Thyroid gland (tissue), 4 donors: ENCODE measurements at regions not wholly inside any gene's neighbourhood (a gene's known extent, or its start where the extent isn't known, plus 50 kb on each side); places are given as distances from the start of the nearest gene placed in this dataset.

Source experiments
- CTCF ChIP-seq, 6 experiments: fragments of 200-600 bp in 3 of 6; fragments of 450-650 bp in 3 of 6; sonication (generic) in 3 of 6; IDR thresholded peaks; one replicate each; pipeline ENCODE4 v1.5.1; 2016 to 2019; ENCODE audit warnings: antibody characterized with exemption in 6 of 6, mild to moderate bottlenecking in 2 of 6, inconsistent platforms in 1 of 6, moderate library complexity in 1 of 6
- POLR2A ChIP-seq, 2 donors: fragments of 450-650 bp; IDR thresholded peaks; one replicate each; pipeline ENCODE4 v1.6.1; 2017; ENCODE audit warnings: antibody characterized with exemption in 2 of 2, mild to moderate bottlenecking in 2 of 2, moderate library complexity in 1 of 2

DNA sequence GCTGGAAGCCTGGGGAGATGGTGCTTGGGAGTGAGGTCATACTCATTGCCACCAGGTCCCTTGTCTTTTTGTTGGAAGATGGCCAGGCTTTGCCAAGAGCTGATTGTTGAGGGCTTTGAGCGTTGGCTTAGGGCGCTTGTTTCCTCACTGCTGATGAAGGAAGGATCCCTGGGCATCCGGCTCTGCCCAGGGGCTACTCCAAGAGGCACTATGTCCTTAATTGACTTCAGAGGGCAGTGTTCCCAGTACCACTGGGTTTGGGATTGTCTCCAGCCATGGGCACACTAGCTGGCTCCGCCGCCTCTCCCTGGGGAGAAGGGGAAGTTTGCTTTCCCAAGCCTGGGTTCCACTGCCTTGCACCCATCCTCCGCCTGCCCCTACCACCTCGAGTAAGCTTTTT, 57.2 kb upstream of the RGMA start:
- TF ChIP-seq CTCF (IDR thresholded peaks at IDR 0.05) (no peak), POLR2A (IDR thresholded peaks at IDR 0.05) (no peak)
